ENCODE measurements at regions not wholly inside any gene's neighbourhood (a gene's known extent, or its start where the extent isn't known, plus 50 kb on each side); places are given as distances from the start of the nearest gene placed in this dataset.

DNA sequence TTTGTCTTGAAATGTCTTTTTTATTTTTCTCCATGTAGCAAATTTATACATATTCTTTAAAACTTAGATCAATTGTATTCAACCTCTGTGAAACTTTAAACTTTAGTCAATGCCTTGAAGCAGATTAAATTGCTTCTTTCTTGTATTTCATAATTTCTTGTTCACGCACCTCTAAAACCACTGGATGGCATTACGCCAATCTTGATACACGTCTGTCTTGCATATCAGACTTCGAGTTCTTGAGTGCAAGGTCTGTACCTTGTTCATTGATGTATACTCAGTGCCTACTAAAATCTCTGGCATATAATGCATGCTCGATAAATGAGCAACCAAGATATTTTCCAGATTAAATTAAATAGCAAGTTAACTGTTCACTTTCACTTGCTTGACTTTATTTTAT lies 236.8 kb downstream of the CASP12 start:
- POLR2A ChIA-PET (ENCODE audit: low non-redundant PET) = no interaction called here
- CTCF ChIA-PET = no interaction called here
- no peak overlapping the region for H3K27ac ChIP-seq
- DNase-seq (ENCODE audit: low spot score) = no peak
- TF ChIP-seq CTCF (conservative IDR thresholded peaks at IDR 0.05; ENCODE audit: low read depth) = no peak

DNA sequence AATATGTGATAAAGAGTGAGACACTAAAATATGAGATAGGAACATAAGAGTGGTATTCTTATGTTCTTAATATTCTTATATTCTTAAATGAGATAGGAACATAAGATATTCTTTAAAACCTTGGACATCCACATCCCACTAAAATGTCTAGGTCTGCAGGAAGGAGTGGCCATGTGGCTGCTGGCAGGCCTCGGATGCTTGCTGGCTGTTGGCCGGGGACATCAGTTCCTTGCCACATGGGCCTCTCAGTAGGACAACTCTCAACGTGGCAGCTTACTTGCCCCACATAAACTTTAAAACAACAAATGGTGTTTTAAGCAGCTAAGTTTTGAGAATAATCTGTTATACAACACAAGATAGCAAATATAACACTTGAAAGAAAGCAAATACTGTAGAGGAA lies 240.1 kb downstream of the CASP12 start:
- no peak for DNase-seq (ENCODE audit: low spot score)
- no peak for TF ChIP-seq CTCF (conservative IDR thresholded peaks at IDR 0.05; ENCODE audit: low read depth)
- H3K27ac ChIP-seq = no peak overlapping the region
- ChIA-PET CTCF (no interaction called here), POLR2A (ENCODE audit: low non-redundant PET) (no interaction called here)

- no peak for DNase-seq (ENCODE audit: low spot score)
- ChIA-PET POLR2A (ENCODE audit: low non-redundant PET) (no interaction called here), CTCF (no interaction called here)
- no peak for TF ChIP-seq CTCF (conservative IDR thresholded peaks at IDR 0.05; ENCODE audit: low read depth)
- H3K27ac ChIP-seq = no peak overlapping the region
Measured at GRCh38 chr11:104657083-104657482, 241.2 kb downstream of the CASP12 start.

DNA sequence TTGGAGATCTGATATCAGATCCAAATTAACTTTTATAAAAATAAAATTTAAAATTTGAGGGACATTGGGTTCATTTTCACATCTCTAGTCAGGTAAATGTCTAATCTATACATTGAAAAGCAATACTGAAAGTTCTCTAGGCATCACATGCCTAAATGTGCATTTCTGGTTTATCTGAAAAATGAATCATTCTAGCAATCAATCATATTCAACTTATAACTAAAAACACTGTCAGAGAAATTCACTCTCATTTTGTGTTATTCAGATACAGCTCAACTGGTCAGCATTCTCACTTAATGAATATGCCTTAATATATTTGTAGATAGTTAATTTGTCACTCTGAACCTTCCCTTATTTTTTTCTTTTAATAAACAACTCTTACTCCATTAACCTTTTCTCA lies 243.2 kb downstream of the CASP12 start:
- no peak for TF ChIP-seq CTCF (conservative IDR thresholded peaks at IDR 0.05; ENCODE audit: low read depth)
- POLR2A ChIA-PET (ENCODE audit: low non-redundant PET) = no interaction called here
- H3K27ac ChIP-seq = no peak overlapping the region
- DNase-seq (ENCODE audit: low spot score) = no peak
- CTCF ChIA-PET = no interaction called here

GRCh38 chr11:104654181-104654813 lies 244.0 kb downstream of the CASP12 start:
- CTCF ChIA-PET = no interaction called here
- DNase-seq (ENCODE audit: low spot score) = no peak
- H3K27ac ChIP-seq = no peak overlapping the region
- no peak for TF ChIP-seq CTCF (conservative IDR thresholded peaks at IDR 0.05; ENCODE audit: low read depth)
- POLR2A ChIA-PET (ENCODE audit: low non-redundant PET) = no interaction called here

DNA sequence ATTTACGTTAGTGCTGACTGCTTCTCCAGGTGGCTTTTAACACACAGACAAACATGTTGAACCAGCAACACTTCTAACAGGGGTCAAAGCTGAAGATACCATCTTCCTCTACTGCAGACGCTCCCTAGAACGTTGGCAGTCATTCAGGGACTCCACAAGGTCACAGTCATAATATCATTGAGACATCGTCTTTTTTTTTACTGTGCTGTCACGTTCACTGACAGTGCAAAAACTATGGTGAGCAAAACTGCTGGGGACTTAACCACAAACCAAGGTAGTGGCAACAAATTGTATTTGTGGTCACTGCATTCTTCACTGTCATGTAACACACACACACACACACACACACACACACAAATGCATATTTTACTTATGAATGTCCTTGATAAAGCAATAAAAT lies 244.9 kb downstream of the CASP12 start:
- POLR2A ChIA-PET (ENCODE audit: low non-redundant PET) = no interaction called here
- no peak for TF ChIP-seq CTCF (conservative IDR thresholded peaks at IDR 0.05; ENCODE audit: low read depth)
- DNase-seq (ENCODE audit: low spot score) = no peak
- CTCF ChIA-PET = no interaction called here
- no peak overlapping the region for H3K27ac ChIP-seq

DNA sequence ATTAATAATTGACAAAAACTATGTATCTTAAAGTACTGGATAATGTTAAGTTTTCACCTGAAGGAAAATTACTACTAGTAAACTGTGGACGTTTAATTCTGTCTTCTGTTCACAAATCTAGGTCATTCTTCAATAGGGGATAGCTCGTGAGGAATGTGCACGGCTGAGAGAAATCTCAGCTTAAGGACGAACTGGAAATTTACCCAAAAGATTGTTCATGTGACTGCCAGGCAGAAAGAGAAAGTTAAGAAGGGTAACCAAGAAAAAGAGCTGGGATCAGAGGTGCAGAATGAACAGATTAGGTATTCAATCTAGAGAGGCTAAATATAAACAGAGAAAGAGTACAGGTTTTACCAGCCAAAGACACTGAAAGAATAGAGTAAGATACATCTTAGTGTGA lies 245.3 kb downstream of the CASP12 start:
- H3K27ac ChIP-seq = no peak overlapping the region
- ChIA-PET POLR2A (ENCODE audit: low non-redundant PET) (no interaction called here), CTCF (no interaction called here)

More for the DNA sequence above, 245.3 kb downstream of the CASP12 start:
- no peak for TF ChIP-seq CTCF (conservative IDR thresholded peaks at IDR 0.05; ENCODE audit: low read depth)
- DNase-seq (ENCODE audit: low spot score) = no peak
